Stimulated activated CD4-positive, alpha-beta T cell treated with anti-CD3 and anti-CD28 coated beads, Interleukin-15, amount 100 ng/mL, for 48 hours (primary cell): ENCODE measurements at regions not wholly inside any gene's neighbourhood (a gene's known extent, or its start where the extent isn't known, plus 50 kb on each side); places are given as distances from the start of the nearest gene placed in this dataset.

ENCODE experiments used
- DNase-seq, 2 donors: peaks; one replicate each; pipeline ENCODE4 v3.0.0-alpha.2; 2020; ENCODE audit warnings: low read depth in 2 of 2

DNA sequence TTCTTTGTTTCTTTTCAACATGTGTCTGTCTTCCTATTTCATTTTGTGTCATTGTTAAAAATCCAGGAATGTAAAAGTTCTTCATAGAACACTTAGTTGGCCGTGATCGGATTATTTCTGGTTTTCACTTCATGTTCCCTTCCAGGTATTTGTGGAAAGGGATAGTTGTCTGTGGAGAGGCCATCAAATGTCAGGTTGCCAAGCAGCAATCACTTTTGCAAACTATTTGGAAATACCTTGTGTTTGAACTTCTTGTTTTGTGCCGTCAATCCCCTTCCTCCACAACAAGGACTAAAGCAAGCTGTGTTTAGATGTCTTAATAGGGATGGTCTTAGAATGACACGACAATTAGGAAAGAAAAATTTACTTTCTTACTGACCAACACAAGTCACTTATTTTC is 116.9 kb upstream of the MPDZ start:
- no peak for DNase-seq

GRCh38 chr9:13395156-13395555 is 115.7 kb upstream of the MPDZ start:
- no peak for DNase-seq

- DNase-seq: no peak
These were observed 108.7 kb upstream of the MPDZ start for GRCh38 chr9:13388157-13388556.

- DNase-seq: no peak
These were observed 108.2 kb upstream of the MPDZ start for GRCh38 chr9:13387734-13388067.

DNA sequence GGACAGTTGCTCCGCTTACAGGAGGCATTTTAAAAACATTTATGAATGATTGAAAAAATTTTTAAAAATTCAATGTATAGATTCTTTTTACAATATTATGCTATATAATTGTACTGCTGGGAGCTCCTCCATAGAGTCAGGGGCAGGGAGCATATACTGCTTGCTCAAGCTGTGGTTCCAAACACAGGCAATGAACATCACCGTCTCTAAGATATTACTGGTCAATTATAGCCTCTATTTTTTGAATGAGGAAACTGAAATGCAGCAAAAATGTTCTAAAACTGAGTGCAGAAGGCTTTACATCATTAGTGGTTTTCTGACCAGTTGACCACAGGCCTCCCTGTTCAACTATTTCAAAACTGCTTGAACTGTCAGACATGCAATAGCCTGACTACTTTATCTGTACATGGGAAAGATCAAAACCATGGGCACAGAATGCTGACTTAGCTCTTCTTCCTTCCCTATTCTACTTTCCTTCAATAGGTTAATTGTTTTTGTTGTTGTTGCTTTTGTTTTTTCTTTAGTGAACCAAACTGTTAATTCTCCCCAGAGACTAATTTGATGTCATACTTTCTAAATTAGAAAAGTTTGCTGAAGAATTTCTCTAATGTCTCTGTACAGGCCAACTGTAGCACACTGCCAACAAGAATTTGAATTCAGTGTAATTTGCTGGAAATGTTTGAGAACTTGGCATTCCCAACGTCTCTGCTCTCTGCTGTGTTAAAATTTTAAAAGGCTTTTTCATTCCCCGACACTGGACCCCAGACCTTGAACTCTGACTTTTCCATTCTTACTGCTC is 107.6 kb upstream of the MPDZ start:
- no peak for DNase-seq

DNA sequence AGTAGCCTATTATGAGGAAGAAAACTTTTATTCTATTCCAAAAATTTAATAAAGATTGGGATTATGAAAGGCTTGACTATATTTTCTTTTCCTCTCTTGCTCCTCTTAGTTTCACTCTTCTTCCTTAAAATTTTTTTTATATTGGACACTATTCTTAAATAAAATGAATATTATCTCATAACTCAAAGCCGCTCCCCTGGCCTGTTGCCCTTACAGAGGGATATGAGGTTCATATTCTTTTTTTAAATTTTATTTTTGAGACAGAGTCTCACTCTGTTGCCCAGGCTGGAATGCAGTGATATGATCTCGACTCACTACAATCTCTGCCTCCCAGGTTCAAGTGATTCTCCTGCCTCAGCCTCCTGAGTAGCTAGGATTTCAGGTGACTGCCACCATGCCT is 106.8 kb upstream of the MPDZ start:
- DNase-seq: no peak

GRCh38 chr9:13383855-13384254 is 104.4 kb upstream of the MPDZ start:
- DNase-seq: no peak

- DNase-seq: no peak
These were observed 103.7 kb upstream of the MPDZ start for GRCh38 chr9:13383216-13383615.

- no peak for DNase-seq
These were observed 103.1 kb upstream of the MPDZ start for GRCh38 chr9:13382595-13382994.

- no peak for DNase-seq
These were observed 101.4 kb upstream of the MPDZ start for GRCh38 chr9:13380903-13381302.

GRCh38 chr9:13378154-13378553 is 98.7 kb upstream of the MPDZ start:
- DNase-seq: no peak

GRCh38 chr9:13377171-13377925 is 97.9 kb upstream of the MPDZ start:
- no peak for DNase-seq

GRCh38 chr9:13372510-13372909 is 93.0 kb upstream of the MPDZ start:
- DNase-seq: no peak

DNA sequence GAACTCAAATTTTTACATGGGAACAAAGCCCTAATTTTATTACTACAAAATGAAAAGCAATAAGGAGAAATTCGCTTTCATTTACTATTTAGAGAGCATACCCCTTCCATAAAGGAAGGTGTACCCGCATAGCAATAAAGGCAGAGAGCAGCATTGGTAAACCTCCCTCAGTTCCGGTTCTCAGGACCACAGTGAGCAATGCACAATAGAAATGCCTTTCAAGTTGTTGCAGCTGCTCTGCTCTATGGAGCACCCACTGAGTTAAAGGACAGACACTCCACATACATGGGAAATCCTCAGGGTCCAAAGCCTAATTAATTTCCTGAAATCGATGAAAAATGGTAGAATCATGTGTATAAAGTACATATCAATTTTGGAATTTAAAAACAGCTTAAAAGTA is 89.9 kb upstream of the MPDZ start:
- no peak for DNase-seq

DNA sequence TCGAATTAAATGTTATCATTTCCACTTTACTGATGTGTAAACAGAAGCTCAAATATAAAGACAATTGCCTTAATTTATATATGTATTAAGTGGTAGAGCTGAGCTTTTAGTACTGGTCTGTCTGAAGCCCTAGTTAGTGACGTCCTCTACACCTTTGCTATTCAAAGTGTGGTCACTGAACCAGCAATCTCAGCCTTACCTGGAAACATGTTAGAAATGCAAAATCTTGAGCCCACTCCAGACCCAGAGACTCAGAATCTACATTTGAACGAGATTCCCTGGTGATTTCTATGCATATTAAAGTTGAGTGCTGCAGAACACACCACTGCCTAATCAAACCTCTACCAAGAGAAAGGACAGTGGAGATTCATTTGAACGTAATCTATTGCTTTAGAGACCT is 88.3 kb upstream of the MPDZ start:
- no peak for DNase-seq

DNA sequence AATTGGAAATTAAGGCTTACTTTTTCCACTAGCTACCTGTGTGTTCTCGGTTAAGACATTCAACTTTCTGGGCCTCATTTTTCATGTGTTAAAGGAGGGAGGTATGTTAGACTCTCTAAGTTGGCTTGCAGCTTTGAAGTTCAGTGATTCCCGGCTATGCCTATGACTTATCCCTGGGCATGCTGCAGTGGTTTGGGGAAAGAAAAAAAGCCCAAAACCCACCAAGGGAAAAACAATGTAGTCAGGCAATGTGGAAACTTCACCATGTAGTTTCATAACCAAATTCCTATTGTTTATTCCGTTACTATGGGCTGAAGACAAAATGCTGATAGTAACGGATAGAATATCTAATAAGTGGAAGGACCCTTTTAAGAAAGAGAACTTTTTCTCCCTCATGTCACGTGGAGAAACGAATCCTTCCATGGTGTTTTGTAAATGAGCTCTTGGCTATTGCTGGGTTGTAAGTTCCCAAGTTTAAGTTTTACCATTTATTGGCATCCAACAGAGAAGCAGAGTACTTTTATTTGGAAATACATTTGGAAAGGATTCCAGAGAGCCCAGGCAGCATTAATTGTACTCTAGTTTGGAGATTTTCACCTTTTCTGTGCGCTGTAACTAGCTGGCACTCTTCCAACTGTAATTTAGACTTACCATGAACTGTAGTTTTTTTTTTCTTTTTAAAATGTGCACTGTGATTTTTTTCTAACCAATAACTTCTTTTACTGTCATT is 84.9 kb upstream of the MPDZ start:
- no peak for DNase-seq

- DNase-seq: no peak
These were observed 81.6 kb upstream of the MPDZ start for GRCh38 chr9:13361076-13361475.

DNA sequence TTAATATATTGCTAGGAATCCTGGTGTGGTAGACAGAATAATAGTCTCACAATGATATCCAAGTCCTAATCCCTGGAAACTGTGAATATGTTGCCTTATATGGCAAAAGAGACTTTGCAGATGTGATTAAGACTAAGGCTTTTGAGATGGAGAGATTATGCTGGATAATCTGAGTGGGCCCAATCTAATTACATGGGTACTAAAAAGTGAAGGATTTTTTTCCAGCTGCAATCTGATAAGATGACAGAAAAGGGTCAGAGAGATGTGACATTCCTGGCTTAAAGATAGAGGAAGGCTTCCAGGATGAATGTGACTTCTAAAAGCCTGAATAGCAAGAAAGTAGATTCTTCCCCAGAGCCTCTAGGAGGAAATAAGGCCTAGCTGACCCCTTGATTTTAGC is 80.7 kb upstream of the MPDZ start:
- no peak for DNase-seq

DNA sequence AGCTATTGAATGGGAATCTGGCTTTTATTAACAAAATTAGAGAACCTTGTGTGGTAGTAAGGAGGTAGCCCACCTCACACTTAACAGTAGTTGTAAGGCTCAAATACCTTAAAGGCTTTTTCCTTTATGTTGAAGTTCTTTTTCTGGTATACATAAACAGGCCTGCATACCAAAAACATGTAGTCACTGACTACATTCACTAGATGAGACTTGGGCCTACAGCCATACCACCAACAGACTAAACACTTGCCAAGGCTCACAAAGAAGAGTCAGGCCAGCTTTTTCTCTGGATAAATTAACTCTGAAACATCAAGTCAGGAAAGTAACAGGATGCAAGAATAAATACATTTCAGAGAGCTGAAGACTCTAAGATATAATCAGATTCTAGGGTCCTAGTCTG is 78.6 kb upstream of the MPDZ start:
- no peak for DNase-seq

GRCh38 chr9:13354733-13355132 is 75.2 kb upstream of the MPDZ start:
- DNase-seq: no peak

DNA sequence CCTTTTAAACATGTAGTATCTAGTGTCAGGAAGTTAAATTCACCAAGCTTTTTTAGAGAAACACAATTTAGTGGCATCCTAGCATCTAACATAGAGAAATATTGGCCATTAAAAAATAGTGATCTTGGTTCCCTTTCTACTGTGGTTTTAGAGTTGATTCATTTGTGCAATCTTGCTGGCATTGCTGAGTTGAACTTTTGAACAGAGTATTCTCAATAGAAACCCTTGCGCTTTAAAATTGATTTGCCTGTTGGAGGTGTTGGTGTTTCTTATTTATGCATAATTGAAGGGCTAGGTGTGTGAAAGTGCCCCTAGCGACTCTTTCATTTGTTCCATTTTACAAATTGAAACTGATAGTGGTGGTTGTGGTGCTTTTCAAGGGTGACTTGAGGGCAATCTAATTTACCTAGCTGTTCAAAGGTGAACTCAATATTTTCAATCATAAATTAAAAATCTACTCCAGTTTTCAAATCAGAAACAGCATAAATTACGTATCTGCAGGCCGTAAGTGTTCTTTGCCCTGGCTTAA is 73.0 kb upstream of the MPDZ start:
- no peak for DNase-seq

- no peak for DNase-seq
These were observed 72.4 kb upstream of the MPDZ start for GRCh38 chr9:13351778-13352386.
